GM12864 (cell line): ENCODE measurements at regions not wholly inside any gene's neighbourhood (a gene's known extent, or its start where the extent isn't known, plus 50 kb on each side); places are given as distances from the start of the nearest gene placed in this dataset.

Experiments used
- DNase-seq: peaks from one replicate; pipeline ENCODE4 v3.0.0-alpha.2; 2011; ENCODE audit warnings: low read depth
- H3K4me3 ChIP-seq: 2 replicates; pipeline ENCODE4 v1.5.1; 2011; ENCODE audit warnings: mild to moderate bottlenecking, low read depth, low read length, control low read depth
- TF ChIP-seq, protein P1 (sequence below): IDR thresholded peaks from 2 replicates; pipeline ENCODE4 v1.5.1; 2011; ENCODE audit warnings: low read depth, mild to moderate bottlenecking, moderate library complexity, low read length, control low read depth, inconsistent platforms; ENCODE audit errors: missing control alignments

DNA sequence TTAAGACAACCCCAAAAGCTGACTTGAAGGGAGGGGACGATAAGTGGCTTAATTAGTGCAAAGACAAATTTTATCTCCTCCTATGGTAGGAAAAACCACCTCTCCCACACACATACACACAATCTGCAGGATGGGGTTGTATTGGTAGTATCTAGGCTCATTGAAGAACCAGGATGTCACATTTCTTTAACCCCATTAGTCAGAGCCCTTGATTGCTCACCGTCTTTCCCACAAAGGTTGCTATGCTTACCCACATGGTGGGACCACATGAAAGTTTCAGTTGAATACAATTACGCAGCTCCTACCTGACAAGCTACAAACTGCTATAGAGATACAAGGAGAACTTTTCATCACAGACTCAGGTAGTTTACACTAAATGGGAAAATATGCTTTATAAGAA lies 765.0 kb upstream of the CELF4 start:
- no peak for DNase-seq
- no peak overlapping the region for H3K4me3 ChIP-seq
- TF ChIP-seq, protein P1, sequence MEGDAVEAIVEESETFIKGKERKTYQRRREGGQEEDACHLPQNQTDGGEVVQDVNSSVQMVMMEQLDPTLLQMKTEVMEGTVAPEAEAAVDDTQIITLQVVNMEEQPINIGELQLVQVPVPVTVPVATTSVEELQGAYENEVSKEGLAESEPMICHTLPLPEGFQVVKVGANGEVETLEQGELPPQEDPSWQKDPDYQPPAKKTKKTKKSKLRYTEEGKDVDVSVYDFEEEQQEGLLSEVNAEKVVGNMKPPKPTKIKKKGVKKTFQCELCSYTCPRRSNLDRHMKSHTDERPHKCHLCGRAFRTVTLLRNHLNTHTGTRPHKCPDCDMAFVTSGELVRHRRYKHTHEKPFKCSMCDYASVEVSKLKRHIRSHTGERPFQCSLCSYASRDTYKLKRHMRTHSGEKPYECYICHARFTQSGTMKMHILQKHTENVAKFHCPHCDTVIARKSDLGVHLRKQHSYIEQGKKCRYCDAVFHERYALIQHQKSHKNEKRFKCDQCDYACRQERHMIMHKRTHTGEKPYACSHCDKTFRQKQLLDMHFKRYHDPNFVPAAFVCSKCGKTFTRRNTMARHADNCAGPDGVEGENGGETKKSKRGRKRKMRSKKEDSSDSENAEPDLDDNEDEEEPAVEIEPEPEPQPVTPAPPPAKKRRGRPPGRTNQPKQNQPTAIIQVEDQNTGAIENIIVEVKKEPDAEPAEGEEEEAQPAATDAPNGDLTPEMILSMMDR = no peak

DNA sequence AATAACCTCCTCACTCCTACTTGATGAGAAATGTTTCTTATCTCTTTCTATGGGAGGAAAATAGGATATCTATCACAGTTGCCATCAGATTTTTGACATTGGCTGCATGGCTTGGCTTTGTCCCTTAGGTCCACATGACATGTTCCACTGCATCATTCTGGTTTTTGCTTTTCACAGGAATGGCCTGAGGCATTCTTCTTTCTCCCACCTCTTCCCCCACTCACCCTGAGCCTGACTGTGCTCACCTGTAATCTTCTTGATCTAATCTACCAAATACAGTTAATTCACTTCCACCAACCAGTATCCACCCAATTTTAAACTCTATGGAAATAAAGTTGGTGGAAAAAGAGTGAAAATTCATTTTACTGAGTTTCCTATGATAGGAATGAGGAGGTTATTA lies 763.5 kb upstream of the CELF4 start:
- H3K4me3 ChIP-seq = no peak overlapping the region
- no peak for DNase-seq
- TF ChIP-seq, protein P1 = no peak

- H3K4me3 ChIP-seq = no peak overlapping the region
- TF ChIP-seq, protein P1 = no peak
- DNase-seq = no peak
These were observed 756.6 kb upstream of the CELF4 start for GRCh38 chr18:38322206-38322605.

DNA sequence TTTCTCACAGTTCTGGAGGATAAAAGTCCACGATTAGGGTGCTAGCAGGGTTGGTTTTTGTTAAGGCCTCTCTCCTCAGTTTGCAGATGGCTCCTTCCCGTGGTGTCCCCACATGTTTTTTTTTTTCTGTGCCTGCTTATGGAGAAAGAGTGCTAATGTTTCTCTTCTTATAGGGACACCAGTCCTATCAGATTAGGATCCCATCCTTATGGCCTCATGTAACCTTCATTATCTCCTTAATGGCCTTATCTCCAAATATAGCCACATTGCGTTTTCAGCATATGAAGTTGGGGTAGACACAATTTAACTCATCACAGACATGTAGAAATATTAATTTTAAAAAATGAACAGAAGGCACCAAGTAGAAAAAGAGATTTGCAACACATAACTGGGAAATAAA lies 755.7 kb upstream of the CELF4 start:
- H3K4me3 ChIP-seq = no peak overlapping the region
- DNase-seq = no peak
- TF ChIP-seq, protein P1 = no peak

DNA sequence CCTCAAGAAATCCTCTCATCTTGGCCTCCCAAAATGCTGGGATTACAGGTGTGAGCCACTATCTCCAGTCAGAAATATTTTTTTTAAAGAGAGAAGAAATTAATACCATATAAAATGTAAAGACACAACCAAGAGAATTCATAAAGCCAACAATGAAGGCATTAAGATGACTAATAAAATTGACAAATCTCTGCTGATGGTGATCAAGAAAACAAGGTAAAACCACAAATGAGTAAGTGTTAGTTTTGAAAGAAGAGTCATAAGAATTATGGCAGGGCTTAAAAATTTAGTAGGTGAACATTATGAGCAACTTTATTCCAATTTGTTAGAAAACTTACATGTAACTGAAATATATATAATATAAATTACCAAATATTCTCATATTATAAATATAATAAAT lies 752.8 kb upstream of the CELF4 start:
- DNase-seq = no peak
- H3K4me3 ChIP-seq = no peak overlapping the region
- TF ChIP-seq, protein P1 = no peak

DNA sequence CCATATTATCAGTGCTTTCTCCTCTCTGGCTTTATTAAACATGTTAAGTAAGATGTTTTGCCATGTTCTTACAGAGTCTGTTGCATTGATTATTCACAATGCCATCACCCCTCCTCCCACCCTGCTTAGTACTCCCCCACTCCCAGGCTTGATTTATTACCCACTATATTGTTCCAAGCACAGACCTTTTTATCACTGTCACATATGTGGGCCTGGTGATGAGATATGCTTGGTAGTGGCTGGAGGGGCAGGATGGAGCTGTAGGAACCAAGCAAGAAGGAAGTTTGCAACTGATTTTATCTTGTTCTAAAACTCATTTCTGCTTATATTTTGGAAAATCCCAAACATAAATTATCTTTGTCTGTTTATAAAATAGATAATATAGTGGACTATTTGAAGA lies 748.2 kb upstream of the CELF4 start:
- TF ChIP-seq, protein P1 = no peak
- no peak overlapping the region for H3K4me3 ChIP-seq
- no peak for DNase-seq

GRCh38 chr18:38312532-38312931 lies 746.9 kb upstream of the CELF4 start:
- TF ChIP-seq, protein P1 = no peak
- no peak overlapping the region for H3K4me3 ChIP-seq
- DNase-seq = no peak
